Skeletal muscle tissue (tissue), 3 donors: ENCODE measurements at regions not wholly inside any gene's neighbourhood (a gene's known extent, or its start where the extent isn't known, plus 50 kb on each side); places are given as distances from the start of the nearest gene placed in this dataset.

Experiments
- H3K27ac ChIP-seq: one replicate; pipeline ENCODE4 v1.7.0; 2013; ENCODE audit warnings: mild to moderate bottlenecking, low read depth, low read length, inconsistent platforms
- H3K27me3 ChIP-seq, 3 donors: one replicate each; pipeline ENCODE4 v1.7.0; 2013; ENCODE audit warnings: low read length in 3 of 3; ENCODE audit not compliant: control insufficient read depth in 3 of 3, insufficient read depth in 3 of 3
- H3K36me3 ChIP-seq, 3 donors: one replicate each; pipeline ENCODE4 v1.7.0; 2013; ENCODE audit warnings: low read length in 3 of 3; ENCODE audit not compliant: control insufficient read depth in 3 of 3, insufficient read depth in 3 of 3
- H3K4me1 ChIP-seq, 3 donors: one replicate each; pipeline ENCODE4 v1.7.0; 2013; ENCODE audit warnings: low read length in 3 of 3, mild to moderate bottlenecking in 3 of 3; ENCODE audit not compliant: control insufficient read depth in 3 of 3, insufficient read depth in 3 of 3
- H3K4me3 ChIP-seq, 3 donors: one replicate each; pipeline ENCODE4 v1.7.0; 2013; ENCODE audit warnings: low read length in 3 of 3
- H3K9ac ChIP-seq, 3 donors: one replicate each; pipeline ENCODE4 v1.7.0; 2013; ENCODE audit warnings: low read length in 3 of 3, mild to moderate bottlenecking in 3 of 3, moderate library complexity in 2 of 3, low read depth in 1 of 3
- H3K9me3 ChIP-seq, 3 donors: one replicate each; pipeline ENCODE4 v1.7.0; 2013; ENCODE audit warnings: low read length in 3 of 3; ENCODE audit not compliant: control insufficient read depth in 3 of 3
- donor health status: Osteomylitis.

GRCh38 chrX:137234651-137235402 lies 201.0 kb upstream of the GPR101 start:
- no peak overlapping the region for H3K9ac ChIP-seq
- no peaks in the 10 kb centered on the region for H3K27me3 ChIP-seq
- H3K4me1 ChIP-seq = no peaks in the 10 kb centered on the region
- H3K36me3 ChIP-seq = no peaks in the 10 kb centered on the region
- no peak overlapping the region for H3K27ac ChIP-seq
- H3K4me3 ChIP-seq = no peak overlapping the region
- no peaks in the 10 kb centered on the region for H3K9me3 ChIP-seq

GRCh38 chrX:137233478-137233877 lies 199.7 kb upstream of the GPR101 start:
- Histone ChIP-seq H3K36me3 (no peaks in the 10 kb centered on the region), H3K9me3 (no peaks in the 10 kb centered on the region), H3K27ac (no peak overlapping the region), H3K27me3 (no peaks in the 10 kb centered on the region), H3K4me1 (no peaks in the 10 kb centered on the region), H3K4me3 (no peak overlapping the region), H3K9ac (no peak overlapping the region)

DNA sequence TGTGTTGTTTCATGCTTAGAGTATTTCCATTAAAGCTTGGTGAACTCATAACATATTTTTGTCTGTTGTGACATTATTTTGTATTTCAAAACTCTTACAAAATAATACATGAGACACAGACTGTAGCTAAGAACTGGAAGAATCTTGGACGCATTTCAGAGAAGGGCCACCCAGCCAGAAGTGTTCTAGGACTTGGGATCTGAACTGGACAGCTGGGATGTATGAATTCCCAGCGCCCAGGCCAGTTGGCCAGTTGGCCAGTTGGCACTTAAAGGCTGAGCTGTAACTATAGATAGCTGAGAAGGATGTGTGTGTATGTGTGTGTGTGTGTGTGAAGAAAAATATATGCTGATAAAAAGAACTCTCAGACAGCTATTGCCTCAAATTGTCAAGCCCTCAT lies 193.4 kb upstream of the GPR101 start:
- Histone ChIP-seq H3K36me3 (no peaks in the 10 kb centered on the region), H3K4me1 (no peaks in the 10 kb centered on the region), H3K4me3 (no peak overlapping the region), H3K27me3 (no peaks in the 10 kb centered on the region), H3K9me3 (no peaks in the 10 kb centered on the region), H3K27ac (no peak overlapping the region), H3K9ac (no peak overlapping the region)

GRCh38 chrX:137215467-137215866 lies 181.7 kb upstream of the GPR101 start:
- Histone ChIP-seq H3K27ac (no peak overlapping the region), H3K9me3 (no peaks in the 10 kb centered on the region), H3K4me3 (no peak overlapping the region), H3K36me3 (no peaks in the 10 kb centered on the region), H3K4me1 (no peaks in the 10 kb centered on the region), H3K9ac (no peak overlapping the region), H3K27me3 (no peaks in the 10 kb centered on the region)

DNA sequence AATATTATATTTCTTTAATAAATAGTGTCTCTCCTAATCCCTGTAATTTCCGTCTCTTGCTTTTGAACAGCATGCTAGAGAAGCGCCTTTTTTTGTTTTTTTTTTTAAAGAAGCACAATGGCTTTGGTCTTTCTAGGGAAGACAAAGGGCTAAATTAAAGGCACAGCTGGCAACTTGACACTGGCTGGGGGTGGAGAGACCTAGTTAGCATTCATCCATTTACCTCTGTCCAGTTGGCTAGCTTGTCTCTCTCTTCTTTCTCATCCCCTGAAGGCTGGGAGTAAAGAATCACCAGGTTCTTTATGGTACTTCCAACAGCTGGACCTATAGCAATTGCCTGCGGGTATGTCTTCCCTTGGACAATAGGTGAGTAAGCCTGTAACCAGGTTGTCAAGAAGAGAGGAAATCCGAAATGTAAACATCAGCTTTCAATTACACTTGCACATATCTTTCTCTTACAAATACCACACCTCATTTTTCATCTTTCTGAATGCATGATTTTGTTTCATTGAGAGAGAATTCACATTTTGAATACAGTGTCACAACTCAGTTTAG lies 178.4 kb upstream of the GPR101 start:
- Histone ChIP-seq H3K36me3 (no peaks in the 10 kb centered on the region), H3K4me3 (no peak overlapping the region), H3K9me3 (no peaks in the 10 kb centered on the region), H3K27ac (no peak overlapping the region), H3K4me1 (no peaks in the 10 kb centered on the region), H3K9ac (no peak overlapping the region), H3K27me3 (no peaks in the 10 kb centered on the region)

- Histone ChIP-seq H3K27ac (no peak overlapping the region), H3K9me3 (no peaks in the 10 kb centered on the region), H3K27me3 (no peaks in the 10 kb centered on the region), H3K9ac (no peak overlapping the region), H3K4me3 (no peak overlapping the region), H3K4me1 (no peaks in the 10 kb centered on the region), H3K36me3 (no peaks in the 10 kb centered on the region)
Measured at GRCh38 chrX:137198040-137198439, 164.2 kb upstream of the GPR101 start.

- no peaks in the 10 kb centered on the region for H3K36me3 ChIP-seq
- H3K27me3 ChIP-seq = no peaks in the 10 kb centered on the region
- no peak overlapping the region for H3K9ac ChIP-seq
- H3K9me3 ChIP-seq = no peaks in the 10 kb centered on the region
- no peak overlapping the region for H3K4me3 ChIP-seq
- H3K27ac ChIP-seq = no peak overlapping the region
- no peaks in the 10 kb centered on the region for H3K4me1 ChIP-seq
Measured at GRCh38 chrX:137195991-137196390, 162.2 kb upstream of the GPR101 start.

DNA sequence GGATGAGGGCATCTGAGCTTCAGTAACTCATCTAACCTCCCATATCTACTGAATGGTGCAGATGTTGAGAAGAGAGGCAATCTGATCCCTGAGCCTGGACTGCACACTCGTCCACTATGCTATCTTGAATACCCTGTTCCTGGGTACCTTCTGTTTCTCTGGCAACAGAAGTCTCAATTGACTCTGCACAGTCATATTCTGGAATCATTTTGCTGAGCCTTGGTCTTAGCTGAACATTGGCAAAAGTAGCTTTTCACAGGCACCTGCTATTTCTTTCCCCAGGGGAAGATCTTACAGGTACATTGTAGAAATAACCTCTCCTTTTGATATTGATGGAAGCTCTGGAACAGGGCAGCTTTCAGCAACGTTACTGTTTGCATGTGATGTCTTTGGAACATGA lies 161.5 kb upstream of the GPR101 start:
- Histone ChIP-seq H3K27ac (no peak overlapping the region), H3K36me3 (no peaks in the 10 kb centered on the region), H3K27me3 (no peaks in the 10 kb centered on the region), H3K4me3 (no peak overlapping the region), H3K9me3 (no peaks in the 10 kb centered on the region), H3K4me1 (no peaks in the 10 kb centered on the region), H3K9ac (no peak overlapping the region)

GRCh38 chrX:137194164-137194563 lies 160.4 kb upstream of the GPR101 start:
- no peaks in the 10 kb centered on the region for H3K27me3 ChIP-seq
- no peaks in the 10 kb centered on the region for H3K4me1 ChIP-seq
- H3K27ac ChIP-seq = no peak overlapping the region
- no peaks in the 10 kb centered on the region for H3K36me3 ChIP-seq
- H3K9me3 ChIP-seq = no peaks in the 10 kb centered on the region
- H3K4me3 ChIP-seq = no peak overlapping the region
- H3K9ac ChIP-seq = no peak overlapping the region

DNA sequence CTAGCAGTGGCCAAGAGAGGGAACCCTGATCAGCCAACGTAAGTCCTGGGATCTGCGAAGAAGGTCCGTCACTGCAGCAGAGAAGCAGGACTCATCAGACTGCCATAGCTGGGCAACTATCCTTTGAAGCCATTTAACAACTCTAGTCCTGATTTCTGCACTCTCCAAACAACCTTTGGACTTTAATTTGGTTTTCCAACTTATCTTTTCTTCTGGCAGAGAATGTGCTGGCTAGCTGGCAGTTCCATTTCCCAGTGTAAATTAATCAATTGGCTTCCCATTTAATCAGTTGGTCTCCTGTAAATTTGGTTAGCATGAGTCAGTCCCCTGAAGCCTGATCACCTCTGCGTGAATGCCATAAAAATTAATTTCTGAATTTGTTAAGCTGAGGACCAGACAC lies 153.7 kb upstream of the GPR101 start:
- Histone ChIP-seq H3K36me3 (no peaks in the 10 kb centered on the region), H3K9ac (no peak overlapping the region), H3K4me3 (no peak overlapping the region), H3K9me3 (no peaks in the 10 kb centered on the region), H3K4me1 (no peaks in the 10 kb centered on the region), H3K27ac (no peak overlapping the region), H3K27me3 (no peaks in the 10 kb centered on the region)
